Inferior parietal cortex (tissue), 1 donor: ENCODE measurements at regions not wholly inside any gene's neighbourhood (a gene's known extent, or its start where the extent isn't known, plus 50 kb on each side); places are given as distances from the start of the nearest gene placed in this dataset.
"Not testable (repeated sequence)": the region's sequence is repeated elsewhere in the genome, so short reads cannot be mapped to it uniquely, and the experiment has no call there.

Experiments used
- DNase-seq: peaks from one replicate; pipeline ENCODE4 v3.0.0-alpha.2; 2016; ENCODE audit errors: extremely low spot score

DNA sequence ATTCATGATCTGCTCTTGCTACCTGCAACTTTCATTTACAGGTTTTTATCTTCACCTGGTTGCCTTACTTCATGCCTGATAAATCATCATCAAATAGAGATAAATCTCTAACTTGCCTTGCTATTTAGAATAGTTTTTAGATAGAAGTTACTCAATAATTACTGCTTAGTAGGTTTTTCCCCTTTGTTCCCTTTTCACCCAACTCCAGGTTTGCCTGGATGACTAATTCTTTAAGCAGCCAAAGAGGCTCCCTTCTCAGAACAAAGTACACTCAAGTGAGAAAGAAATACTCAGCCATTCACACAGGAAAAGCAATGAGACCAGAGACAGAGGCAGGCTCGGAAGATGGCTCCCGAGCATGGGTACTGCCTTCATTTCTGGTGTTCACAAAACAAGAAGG, 268.1 kb upstream of the CRBN start:
- DNase-seq = no peak

DNA sequence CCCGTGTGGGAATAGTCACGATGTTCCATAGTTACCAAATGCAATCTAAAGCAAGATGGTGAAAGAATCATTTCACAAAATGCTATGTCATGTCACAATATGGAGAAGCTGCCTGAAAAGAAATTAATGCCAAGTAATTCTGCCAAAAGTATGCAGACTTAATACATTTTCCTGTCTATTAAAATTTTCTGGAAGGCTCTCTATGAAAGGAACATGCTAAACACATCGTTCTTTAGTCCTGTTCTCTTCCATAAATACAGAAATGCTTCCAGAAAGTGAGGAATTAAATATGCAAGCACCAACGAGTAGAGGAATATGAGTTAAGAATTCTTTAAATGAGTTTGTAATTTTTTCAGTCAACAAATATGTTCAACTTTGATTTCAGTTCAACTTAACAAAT, 266.8 kb upstream of the CRBN start:
- no peak for DNase-seq

DNA sequence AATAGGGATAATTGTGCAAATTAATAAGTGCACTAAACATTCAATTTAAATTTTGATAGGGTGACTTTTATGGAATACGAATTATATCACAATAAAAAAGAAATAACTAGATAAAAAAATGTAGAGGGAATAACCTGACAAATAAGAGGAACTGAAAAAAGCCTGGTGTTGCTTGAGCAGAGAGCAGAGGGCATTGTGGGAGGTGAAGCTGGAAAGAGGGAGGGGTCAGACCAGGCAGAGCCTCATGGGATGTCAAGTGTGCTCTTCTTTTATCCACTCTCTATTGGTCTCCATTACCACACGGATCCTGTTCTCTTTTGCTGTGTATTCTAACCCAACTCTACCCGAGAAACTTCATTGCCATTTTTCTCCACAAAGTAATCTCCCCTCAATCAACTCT, 264.0 kb upstream of the CRBN start:
- no peak for DNase-seq

DNA sequence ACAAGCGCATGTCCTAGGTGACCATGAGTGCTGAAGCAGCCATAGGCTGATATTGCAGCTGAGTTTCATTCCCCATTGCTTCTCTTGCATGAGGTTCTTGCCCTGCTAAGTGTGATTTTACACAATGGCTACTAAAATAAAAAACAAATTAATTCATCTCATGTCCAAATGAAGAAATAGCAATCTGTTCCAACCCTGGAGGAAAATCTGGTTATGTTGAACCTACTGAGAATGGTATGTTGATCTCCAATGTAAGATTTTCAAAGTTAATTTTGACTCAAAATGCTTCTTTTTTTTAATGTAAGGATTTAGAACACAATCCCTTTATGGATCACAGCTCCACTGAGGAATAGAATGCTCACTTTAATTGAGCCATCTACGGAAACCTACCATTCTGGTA, 254.2 kb upstream of the CRBN start:
- no peak for DNase-seq

DNA sequence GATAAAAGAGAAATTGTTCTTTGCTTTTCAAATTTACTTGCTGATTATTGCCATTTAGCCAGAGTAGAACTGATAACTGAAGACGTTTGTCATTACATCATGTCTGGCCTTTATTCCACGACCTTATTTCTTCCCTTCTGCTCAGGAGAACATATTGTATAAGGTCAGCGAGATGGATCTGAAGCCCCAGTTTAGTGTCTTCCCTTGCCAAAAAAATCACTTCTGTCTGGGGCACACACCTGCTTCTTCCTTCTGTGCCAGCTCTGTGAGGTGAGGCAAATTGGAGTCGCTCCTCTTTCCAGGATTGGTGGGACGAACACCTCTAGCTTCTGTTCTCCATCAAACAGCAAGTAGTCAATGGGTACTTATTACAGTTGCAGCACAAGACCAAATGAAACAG, 250.3 kb upstream of the CRBN start:
- no peak for DNase-seq

DNA sequence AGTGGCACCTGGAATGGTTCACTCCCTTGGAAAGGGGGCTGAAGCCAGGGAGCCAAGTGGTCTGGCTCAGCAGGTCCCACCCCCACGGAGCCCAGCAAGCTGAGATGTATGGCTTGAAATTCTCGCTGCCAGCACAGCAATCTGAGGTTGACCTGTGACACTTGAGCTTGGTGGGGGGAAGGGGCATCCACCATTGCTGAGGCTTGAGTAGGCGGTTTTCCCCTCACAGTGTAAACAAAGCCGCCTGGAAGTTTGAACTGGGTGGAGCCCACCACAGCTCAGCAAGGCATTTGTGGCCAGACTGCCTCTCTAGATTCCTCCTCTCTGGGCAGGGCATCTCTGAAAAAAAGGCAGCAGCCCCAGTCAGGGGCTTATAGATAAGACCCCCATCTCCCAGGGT, 228.2 kb upstream of the CRBN start:
- not testable (repeated sequence) for DNase-seq

DNA sequence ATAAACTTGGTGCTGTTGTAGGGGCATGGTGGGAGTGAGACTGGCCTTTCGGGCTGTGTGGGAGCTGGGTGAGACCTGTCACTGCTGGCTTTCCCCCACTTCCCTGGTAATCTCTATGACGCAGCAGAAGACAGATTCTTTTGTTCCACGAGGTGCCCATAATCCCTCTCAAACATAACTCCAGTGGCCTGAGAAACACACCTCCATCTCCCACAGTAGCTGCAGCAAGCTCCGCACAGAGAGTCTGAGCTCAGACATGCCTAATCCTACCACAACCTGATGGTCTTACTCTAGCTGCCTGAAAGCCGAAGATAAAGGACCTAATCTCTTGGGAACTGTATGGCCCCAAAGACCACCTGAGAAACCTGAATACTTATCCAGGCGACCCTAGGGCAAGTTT, 225.6 kb upstream of the CRBN start:
- DNase-seq = no peak

DNA sequence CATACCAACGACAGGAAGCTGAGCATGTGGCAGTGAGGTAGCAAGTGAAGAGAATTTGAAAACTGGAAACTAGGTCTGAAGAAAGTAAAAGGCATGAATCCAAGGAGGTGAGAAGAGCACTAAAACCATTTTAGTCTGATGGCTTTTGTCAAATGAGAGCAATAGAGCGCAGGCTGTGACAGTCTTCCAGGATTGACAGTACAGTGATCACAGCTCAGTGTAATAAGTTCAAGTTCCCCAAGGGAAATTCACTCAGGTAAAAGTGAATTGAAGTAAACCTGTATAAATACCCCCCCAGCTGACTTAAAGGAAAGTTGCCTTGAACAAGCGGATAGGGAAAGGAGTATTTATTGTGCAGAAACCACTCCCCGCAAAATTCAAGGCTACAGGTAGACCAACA, 224.2 kb upstream of the CRBN start:
- DNase-seq = no peak

DNA sequence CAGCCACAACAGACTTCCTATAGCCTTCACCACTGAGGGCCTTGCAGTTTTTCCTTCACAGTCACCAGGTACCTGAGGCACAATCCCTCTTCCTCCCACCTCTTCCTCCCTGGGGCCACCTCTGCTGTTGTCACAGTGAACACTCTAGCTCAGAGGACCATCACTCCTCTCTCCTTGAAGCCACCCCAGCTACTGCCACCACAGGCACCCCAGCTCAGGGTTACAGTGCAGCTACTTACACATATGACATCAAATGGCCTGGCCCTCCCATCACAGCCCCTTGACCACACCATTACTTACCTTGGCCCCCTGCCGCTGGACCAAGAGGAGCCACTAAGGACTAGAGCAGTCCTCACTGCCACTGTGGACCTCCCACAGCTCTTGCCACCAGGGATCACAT, 213.5 kb upstream of the CRBN start:
- DNase-seq = no peak

DNA sequence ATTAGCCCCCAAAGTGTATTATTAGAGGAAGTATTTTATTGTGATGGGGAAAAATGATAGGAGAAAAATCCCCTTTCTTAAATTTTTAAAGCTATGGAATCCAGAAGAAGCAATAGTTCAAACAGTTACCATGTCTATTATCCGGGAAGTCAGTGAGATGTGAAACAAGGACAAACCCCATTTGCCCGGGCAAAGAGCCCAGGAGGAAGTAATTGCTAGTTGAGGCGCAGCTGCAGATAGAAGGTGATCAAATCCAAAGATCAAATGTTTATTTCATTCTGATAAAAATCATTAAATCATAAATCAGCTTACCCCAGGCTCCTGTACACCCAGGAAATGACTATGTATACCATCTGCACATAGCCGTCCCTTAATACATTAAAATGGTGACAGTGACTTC, 204.0 kb upstream of the CRBN start:
- DNase-seq = no peak

DNA sequence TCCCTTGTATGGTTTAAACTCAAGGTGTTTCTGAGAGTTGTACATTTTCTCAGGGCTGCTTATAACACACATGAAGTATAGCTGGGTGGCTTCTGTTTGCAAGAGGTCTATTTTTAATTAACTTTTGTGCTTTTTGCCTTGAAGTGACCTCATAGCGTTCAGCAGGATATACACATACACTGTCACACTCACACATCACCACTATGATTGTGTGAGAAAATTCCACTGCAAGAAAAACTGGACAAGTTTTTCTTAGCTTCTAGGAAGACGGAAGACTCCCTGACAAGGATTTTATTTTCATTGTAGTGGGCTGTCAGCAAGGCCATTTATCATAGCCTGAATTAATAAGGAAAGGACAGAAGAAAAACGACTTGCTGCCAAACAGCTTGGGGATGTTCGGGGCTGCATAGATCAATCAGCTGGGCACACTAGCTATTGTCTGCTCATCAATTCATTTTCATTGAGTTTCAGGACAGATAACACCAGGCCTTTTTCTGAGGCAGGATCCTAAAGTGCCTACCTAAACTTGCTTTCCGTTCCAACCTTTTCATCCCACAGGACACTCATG, 192.8 kb upstream of the CRBN start:
- DNase-seq = no peak

DNA sequence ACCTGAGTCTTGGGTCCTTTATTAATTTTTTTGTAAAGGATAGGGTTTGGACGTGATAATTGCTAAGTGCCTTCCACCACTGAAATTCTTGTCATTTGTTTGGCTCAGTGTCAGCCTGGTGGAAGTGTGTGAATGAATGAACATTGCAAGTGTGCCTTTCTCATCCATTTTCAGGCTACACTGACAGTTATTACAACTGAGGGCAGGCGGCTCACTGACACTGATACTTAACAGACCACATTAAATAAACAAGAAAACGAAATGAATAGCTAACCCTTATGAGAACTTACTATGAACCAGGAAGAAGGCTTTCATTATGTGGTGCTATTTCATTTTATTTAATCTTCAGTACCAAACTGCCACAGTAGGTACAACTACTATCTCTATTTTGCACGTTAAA, 188.8 kb upstream of the CRBN start:
- no peak for DNase-seq

DNA sequence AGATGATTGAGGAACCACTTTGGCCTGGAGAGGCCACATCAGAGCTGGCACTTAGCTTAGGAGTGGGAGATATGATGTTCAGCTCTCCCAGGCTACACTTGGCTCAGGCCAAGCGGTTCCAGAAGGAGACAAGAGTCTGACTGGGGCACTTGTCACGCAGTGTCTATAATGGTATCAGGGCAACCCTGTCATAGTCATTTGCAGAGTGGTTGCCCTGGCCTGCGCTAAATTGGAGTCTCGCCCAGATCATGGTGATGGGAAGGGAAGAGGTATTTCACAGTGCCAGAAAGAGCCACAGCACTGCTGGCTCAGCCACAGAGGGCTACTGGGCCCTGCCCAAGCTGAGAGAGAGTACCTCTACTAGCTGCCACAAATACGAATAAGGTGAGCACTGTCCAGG, 186.9 kb upstream of the CRBN start:
- no peak for DNase-seq

DNA sequence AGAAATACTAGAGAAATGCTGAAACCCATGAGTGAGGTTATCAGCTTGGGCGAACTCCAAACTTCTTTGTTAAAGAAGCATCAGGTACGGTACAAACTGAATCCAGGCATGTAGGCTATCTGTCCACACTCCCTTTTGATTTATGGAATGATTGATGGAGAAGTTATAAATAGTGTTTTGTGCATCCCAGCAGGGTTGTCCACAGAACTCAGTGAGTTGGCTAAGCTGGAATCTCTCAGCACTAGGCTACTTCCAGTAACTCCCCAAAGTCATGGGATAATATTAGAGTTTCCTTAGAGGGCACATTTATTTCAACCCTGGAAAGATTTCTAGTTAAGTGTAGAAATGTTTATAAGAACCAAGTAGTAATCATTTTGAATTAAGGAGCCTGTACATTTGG, 186.2 kb upstream of the CRBN start:
- no peak for DNase-seq

DNA sequence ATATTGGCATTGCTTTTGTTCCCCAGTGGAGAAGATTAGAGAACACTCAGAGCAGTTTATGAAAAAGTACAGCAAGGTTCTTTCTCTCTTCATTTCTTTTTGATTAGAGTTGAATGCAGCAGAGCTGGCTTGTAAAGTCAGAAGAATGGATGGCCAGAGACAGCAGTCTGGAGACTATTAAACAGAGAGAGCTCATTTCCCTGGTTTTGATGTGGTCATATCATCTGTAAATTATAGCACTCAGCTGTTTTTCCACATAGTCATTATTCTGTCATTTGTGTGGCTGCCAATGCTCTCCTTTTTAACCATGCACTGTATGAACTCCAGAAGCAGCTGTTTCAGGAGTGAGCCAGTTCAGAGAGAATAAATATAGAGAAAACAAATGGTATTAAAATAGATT, 177.4 kb upstream of the CRBN start:
- no peak for DNase-seq

DNA sequence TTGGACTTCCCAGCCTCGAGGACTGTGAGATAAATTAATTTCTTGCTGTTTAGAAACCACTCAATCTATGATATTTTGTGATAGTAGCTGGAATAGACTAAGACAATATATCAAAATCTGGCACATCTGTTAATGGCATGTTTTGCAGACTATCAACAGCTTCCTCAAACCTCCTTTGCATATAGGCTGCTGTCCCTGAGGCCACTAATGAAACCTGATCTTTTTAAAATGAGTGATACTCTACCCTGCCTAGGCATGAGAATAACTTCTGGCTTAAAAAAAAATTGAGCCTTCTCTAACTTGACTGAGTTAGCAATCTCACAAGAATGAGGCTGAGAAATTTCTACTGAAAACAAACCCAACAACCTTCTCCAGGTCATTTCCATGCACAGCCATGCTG, 176.0 kb upstream of the CRBN start:
- no peak for DNase-seq

DNA sequence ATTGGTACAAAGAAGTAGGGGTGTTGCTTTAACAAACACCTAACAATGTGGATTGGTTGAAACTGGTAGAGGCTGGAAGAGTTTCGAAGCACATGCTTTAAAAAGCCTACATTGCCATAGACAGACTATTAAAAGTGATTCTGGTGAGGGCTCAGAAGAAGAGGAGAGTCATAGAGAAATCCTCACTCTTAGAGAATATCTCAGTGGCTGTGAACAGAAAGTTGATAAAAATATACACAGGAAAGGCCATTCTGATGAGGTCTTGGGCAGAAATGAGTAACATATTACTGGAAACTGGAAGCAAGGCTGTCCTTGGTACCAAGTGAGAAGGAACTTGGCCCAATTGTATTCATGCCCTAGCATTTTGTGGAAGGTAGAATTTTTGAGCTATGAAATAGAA, 173.7 kb upstream of the CRBN start:
- no peak for DNase-seq

DNA sequence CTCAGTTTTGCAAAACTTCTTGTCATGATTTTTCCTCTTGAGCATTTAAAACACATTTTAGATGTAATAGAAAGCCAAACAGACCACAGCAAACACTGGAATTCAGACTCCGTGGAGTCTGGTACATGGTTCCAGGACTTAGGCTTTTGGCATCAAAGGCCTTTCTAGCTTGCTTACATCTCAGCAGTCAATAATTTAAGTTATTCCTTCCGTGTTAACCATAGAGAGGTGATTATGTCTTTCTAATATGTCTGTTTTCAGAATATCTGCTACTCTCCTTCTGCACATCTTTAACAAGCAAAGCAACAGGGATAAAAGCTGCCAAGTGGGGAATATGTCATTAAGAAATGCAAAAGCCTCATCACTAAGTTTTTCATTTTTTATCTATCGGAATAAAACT, 171.7 kb upstream of the CRBN start:
- no peak for DNase-seq

DNA sequence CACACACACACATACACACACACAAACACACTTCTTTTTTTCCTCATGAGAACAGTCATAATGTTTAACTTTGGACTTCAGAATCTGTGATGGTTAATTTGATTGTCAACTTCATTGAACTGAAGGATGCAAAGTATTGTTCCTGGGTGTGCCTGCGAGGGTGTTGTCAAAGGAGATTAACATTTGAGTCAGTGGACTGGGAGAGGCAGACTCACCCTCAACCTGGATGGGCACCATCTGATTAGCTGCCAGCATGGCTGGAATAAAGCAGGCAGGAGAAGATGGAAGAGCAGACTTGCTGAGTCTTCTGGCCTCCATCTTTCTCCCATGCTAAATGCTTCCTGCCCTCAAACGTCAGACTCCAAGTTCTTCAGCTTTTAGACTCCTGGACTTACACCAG, 167.6 kb upstream of the CRBN start:
- not testable (repeated sequence) for DNase-seq

DNA sequence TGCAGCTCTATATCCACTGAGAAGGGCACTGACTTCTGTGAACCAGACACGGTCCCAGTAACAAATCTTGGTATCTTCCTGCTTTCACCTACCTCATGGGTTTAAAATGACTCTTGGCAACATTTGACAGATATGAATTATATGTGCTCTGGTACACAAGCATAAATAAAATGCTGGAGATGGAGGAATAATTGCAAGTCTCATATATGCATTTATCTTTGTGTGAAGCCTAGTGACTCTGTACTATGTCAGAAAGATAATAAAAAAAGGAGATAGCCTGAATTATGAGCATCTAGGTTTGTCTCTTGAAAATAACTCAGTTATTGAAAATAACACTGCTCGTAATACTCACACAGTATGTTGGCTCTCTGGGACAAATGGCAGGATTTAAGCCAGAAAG, 167.1 kb upstream of the CRBN start:
- DNase-seq = no peak

DNA sequence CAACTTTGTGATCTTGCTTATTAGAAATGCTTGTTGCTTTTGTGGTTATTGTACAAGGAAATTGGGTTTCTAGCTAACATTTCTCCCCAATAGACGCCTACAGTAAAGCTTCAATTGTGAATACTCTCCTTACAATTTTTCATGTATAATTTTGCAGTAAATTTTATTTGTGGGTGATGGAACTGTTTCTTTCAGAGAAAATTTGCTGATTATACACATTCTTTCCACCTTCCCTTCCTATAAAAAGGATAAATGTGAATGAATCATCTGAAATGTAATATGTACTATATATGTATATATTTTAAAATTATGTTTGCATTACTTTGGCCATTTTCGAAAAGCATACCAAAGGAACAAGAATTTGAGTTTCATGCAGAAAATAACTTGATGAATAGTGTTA, 162.7 kb upstream of the CRBN start:
- DNase-seq = no peak

DNA sequence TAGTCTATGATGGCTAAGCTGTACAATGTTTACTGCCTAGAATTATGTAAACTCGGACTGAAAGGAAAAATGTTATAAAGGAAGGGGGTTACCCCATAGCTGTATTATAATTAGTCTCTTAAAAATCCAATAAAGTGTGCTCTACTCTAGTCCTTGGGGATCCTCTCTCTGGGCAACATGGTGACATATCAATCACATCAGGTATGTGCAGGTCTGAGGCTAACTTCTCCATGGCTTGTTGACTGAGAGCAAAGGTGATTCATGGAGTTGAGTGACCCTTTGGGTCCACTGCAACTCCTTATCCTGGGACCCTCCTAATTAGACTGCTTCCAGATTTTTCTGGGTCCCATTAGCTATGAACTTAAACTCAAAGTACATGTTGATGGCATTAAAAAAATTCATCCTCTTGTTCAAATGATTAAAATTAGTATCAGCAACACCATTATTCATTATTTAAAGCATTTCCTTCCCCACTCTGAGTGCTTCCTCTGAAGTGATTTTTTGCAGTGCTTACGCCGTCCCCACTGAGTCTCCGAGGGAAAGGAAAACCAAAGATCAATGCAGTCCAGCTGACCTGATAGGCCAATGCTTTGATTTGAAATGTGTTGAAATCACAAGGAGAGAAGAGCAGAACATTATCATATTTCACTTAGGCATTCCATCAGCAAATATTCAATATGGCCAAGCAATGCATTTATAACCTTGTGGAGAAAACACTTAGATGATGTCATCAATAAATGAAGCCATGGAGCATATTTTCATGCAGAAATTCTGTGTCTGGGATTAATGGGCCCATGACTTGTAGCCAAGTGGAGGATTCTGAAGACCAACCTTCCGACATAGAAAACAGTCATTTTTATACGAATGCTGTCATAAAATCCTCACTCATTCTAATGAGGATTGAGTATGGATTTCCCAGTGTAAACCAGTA, 161.7 kb upstream of the CRBN start:
- DNase-seq = no peak

DNA sequence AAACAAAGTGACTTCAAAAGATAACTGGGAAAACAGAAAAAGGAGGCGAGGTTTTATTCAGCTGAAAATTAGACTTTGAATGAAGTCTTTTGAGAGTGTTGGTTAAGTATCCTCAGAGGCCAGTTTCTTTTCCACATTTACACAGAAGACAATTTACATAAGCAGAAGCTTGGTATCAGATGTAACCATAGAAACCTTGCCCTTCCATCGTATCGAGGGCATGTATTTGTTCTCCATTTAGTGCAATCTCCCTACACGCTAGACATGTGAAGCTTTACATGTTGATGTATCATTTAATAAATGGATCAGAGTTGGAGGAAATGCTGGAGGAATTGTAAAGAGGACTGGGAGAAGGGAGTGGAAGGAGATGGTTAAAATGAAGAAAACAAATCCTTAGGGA, 161.0 kb upstream of the CRBN start:
- no peak for DNase-seq

DNA sequence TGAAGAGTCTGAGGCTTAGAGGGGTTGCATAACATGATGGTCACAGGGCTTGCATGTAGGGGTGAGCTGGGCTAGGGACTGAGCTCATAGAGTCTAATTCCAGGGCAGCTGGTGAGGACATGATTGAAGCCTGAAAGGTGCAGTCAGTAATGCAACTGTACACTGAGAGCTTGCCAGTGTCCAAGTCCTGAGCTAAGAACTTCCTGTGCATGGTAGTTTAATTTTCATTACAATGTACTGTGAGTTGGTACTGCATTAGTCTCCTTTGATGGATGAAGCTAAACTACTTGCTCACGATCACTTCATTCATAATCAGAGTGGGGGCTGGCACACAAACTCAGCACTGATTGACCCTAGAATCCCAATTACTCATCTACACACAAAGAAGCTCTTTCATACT, 156.4 kb upstream of the CRBN start:
- no peak for DNase-seq
